ENCODE measurements at regions not wholly inside any gene's neighbourhood (a gene's known extent, or its start where the extent isn't known, plus 50 kb on each side); places are given as distances from the start of the nearest gene placed in this dataset.
"Not testable (repeated sequence)": the region's sequence is repeated elsewhere in the genome, so short reads cannot be mapped to it uniquely, and the experiment has no call there.

DNA sequence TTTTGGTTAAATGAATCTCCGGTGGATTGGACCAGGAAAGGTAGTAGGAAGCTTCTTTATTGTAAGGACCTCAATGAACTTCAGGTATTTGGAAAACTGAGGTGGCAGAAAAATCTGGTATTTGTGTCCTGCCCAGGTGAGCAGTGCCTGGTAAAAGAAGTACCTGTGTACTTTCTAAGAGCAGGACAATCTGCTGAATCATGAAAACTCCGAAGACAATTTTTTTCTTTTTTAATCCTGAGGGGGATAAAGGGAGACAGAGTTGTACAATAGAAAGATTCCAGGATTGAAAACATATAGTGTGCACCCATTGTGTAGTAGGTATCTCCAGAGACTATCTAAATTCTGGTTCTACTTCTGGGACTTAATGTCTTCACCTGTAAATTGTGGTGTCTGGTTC, 191.8 kb upstream of the SPOPL start:
- no peak for DNase-seq (ENCODE audit: extremely low spot score)
- ChIA-PET POLR2A (no interaction called here), CTCF (no interaction called here)
- TF ChIP-seq BHLHE40 (IDR thresholded peaks at IDR 0.05; ENCODE audit: borderline replicate concordance) (no peak), FOXK2 (IDR thresholded peaks at IDR 0.05) (no peak), NFRKB (IDR thresholded peaks at IDR 0.05) (no peak), TARDBP (IDR thresholded peaks at IDR 0.05) (no peak), HDGF (IDR thresholded peaks at IDR 0.05; ENCODE audit: borderline replicate concordance) (no peak), ELF4 (IDR thresholded peaks at IDR 0.05) (no peak), L3MBTL2 (conservative IDR thresholded peaks at IDR 0.05) (no peak), SUZ12 (IDR thresholded peaks at IDR 0.05) (no peak)

DNA sequence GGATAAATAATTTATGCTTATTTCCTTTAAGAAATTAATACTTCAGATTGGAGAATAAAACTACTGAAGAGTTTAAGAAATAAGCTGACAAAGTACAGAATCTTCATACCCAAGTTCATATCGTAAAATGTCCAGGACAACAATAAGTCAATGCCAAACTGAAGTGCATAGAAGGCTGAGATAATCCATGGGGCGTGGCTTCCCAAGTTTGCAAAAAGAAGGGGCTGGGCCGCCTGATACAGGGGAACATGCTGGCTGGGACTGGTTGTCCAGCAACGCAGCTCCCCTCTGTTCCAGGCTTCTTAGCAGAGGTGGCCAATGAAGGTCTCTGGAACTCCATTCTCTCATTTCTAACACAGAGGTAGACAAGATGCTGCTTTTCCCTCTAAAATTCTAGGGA, 189.5 kb upstream of the SPOPL start:
- no peak for TF ChIP-seq TARDBP (IDR thresholded peaks at IDR 0.05)
- TF ChIP-seq BHLHE40 (IDR thresholded peaks at IDR 0.05; ENCODE audit: borderline replicate concordance): no peak
- no peak for TF ChIP-seq ELF4 (IDR thresholded peaks at IDR 0.05)
- DNase-seq (ENCODE audit: extremely low spot score): no peak
- ChIA-PET POLR2A (no interaction called here), CTCF (no interaction called here)

DNA sequence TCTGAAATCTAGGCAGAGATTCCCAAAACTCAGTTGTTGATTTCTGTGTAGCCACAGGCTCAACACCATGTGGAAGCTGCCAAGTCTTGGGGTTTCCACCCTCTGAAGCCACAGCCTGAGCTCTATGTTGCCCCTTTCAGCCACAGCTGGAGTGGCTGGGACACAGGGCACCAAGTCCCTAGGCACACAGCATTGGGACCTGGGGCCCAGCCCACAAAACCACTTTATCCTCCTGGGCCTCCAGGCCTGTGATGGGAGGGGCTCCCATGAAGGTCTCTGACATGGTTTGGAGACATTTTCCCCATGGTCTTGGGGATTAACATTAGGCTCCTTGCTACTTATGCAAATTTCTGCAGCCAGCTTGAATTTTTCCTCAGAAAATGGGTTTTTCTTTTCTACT, 186.0 kb upstream of the SPOPL start:
- POLR2A ChIA-PET; CTCF ChIA-PET; DNase-seq (ENCODE audit: extremely low spot score): not testable (repeated sequence)

DNA sequence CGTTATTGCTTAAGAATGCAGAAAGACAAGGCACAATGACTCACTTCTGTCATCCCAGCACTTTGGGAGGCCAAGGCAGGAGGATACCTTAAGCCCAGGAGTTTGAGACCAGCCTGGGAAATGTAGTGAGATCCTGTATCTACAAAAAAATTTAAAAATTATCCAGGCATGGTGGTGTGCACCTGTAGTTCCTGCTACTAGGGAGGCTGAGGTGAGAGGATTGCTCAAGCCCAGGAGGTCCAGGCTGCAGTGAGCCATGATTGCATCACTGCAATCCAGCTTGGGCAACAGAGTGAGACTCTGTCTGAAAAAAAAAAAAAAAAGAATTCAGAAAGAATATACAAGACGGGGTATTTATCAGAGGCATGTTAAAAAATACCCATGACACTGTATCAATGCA, 182.0 kb upstream of the SPOPL start:
- ChIA-PET CTCF (no interaction called here), POLR2A (no interaction called here)
- DNase-seq (ENCODE audit: extremely low spot score): no peak
- TF ChIP-seq ELF4 (IDR thresholded peaks at IDR 0.05) (no peak), FOXK2 (IDR thresholded peaks at IDR 0.05) (no peak), SUZ12 (IDR thresholded peaks at IDR 0.05) (no peak), TARDBP (IDR thresholded peaks at IDR 0.05) (no peak), SP1 (IDR thresholded peaks at IDR 0.05) (no peak), BHLHE40 (IDR thresholded peaks at IDR 0.05; ENCODE audit: borderline replicate concordance) (no peak), NFRKB (IDR thresholded peaks at IDR 0.05) (no peak), CTBP1 (IDR thresholded peaks at IDR 0.05; ENCODE audit: borderline replicate concordance) (no peak), L3MBTL2 (conservative IDR thresholded peaks at IDR 0.05) (no peak), LEF1 (IDR thresholded peaks at IDR 0.05; ENCODE audit: borderline replicate concordance) (no peak), FOXM1 (IDR thresholded peaks at IDR 0.05; ENCODE audit: borderline replicate concordance) (no peak), FOXA1 (IDR thresholded peaks at IDR 0.05) (no peak), ARNT (IDR thresholded peaks at IDR 0.05) (no peak), ZNF384 (IDR thresholded peaks at IDR 0.05) (no peak)
- TF ChIP-seq, protein P1, sequence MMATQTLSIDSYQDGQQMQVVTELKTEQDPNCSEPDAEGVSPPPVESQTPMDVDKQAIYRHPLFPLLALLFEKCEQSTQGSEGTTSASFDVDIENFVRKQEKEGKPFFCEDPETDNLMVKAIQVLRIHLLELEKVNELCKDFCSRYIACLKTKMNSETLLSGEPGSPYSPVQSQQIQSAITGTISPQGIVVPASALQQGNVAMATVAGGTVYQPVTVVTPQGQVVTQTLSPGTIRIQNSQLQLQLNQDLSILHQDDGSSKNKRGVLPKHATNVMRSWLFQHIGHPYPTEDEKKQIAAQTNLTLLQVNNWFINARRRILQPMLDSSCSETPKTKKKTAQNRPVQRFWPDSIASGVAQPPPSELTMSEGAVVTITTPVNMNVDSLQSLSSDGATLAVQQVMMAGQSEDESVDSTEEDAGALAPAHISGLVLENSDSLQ (IDR thresholded peaks at IDR 0.05): no peak

DNA sequence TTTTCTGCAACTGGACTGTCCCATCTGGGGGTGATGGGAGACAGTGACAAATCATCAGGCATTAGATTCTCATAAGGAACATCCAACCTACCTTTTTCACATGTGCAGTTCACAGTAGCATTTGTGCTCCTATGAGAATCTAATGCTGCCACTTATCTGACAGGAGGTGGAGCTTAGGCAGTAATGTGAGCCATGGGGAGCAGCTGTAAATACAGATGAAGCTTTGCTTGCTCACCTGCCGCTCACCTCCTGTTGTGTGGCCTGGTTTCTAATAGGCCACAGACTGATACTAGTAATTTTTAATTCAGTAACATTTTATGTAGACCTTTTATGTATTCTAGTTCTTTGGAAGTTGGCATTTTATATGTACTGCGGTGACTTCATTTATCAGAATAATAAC, 180.1 kb upstream of the SPOPL start:
- TF ChIP-seq FOXK2 (IDR thresholded peaks at IDR 0.05) (no peak), NFRKB (IDR thresholded peaks at IDR 0.05) (no peak), L3MBTL2 (conservative IDR thresholded peaks at IDR 0.05) (no peak), ARNT (IDR thresholded peaks at IDR 0.05) (no peak), LEF1 (IDR thresholded peaks at IDR 0.05; ENCODE audit: borderline replicate concordance) (no peak), TARDBP (IDR thresholded peaks at IDR 0.05) (no peak), SP1 (IDR thresholded peaks at IDR 0.05) (no peak), BHLHE40 (IDR thresholded peaks at IDR 0.05; ENCODE audit: borderline replicate concordance) (no peak), ZNF384 (IDR thresholded peaks at IDR 0.05) (no peak), ELF4 (IDR thresholded peaks at IDR 0.05) (no peak), FOXM1 (IDR thresholded peaks at IDR 0.05; ENCODE audit: borderline replicate concordance) (no peak), HDGF (IDR thresholded peaks at IDR 0.05; ENCODE audit: borderline replicate concordance) (no peak), SUZ12 (IDR thresholded peaks at IDR 0.05) (no peak), CTBP1 (IDR thresholded peaks at IDR 0.05; ENCODE audit: borderline replicate concordance) (no peak), FOXA1 (IDR thresholded peaks at IDR 0.05) (no peak)
- TF ChIP-seq, protein P1 (IDR thresholded peaks at IDR 0.05): no peak
- no peak for DNase-seq (ENCODE audit: extremely low spot score)
- ChIA-PET CTCF (no interaction called here), POLR2A (no interaction called here)

DNA sequence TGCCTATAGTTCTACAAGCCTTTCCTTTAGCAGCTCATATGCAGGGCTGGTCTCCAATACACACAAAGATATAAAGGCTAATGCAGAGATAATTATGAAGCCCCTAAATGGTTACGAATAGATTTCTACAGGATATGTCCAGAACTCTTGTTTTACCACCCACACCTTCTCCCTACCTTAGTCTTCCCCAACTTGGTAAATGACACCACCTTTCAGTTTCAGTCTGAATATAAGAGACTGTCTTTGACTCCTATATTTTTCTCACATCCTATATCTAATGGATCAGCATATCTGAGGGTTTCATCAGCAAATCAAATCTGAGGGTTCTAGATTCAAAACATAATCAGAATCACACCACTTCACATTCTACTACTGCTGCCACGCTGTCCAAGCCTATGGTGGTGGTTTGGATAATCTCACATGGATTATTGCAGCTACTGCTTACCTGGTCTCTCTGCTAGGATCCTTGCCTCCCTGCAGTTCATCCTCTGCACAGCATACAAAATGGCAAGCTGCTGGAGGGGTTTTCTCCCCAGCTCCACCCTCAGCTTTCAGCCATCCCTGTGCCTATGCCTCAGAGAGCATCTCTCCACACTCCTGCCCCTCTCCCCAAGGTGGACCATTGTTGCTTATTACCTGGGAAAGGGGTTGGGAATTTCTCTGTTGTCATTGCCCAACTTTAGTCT, 178.0 kb upstream of the SPOPL start:
- POLR2A ChIA-PET: no interaction called here
- DNase-seq (ENCODE audit: extremely low spot score): no peak
- CTCF ChIA-PET: no interaction called here
- TF ChIP-seq ZNF384 (IDR thresholded peaks at IDR 0.05) (no peak), FOXM1 (IDR thresholded peaks at IDR 0.05; ENCODE audit: borderline replicate concordance) (no peak), LEF1 (IDR thresholded peaks at IDR 0.05; ENCODE audit: borderline replicate concordance) (no peak)

DNA sequence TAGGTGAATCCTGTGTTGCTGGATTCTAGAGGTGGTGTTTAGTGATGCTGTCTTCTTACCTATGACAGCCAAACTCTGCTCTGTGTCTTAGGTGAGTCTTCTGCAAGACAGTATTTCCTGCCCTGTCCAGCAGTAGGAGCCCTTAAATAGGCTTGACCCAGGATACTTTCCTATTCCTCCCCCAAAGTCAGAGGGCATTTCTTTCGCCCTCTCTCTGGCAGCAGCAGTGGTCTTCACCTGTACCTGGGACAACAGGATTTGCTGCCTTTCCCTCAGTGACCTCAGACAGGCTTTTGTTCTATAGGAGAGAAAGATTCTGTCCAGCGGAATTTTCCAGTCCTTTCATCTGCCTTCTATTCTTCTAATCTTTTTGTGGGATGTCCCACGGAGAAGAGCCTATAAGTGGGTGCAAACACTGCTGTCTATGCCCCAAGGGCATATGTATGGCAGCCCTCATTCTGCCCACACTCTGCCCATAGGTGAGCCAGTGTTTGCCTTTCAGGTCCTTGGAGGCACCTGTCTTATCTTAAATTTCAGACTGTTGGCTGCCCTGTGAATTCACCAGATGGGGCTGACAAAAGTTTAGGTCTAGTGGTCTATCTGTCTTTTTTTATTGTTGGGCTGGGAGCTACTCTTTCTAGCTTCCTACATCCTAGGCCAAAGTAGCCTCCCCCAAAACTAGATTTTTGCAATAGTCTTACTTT, 177.3 kb upstream of the SPOPL start:
- TF ChIP-seq, protein P1 (IDR thresholded peaks at IDR 0.05): no peak
- no peak for TF ChIP-seq SP1 (IDR thresholded peaks at IDR 0.05)
- TF ChIP-seq FOXM1 (IDR thresholded peaks at IDR 0.05; ENCODE audit: borderline replicate concordance): no peak
- TF ChIP-seq ARNT (IDR thresholded peaks at IDR 0.05): no peak
- TF ChIP-seq ELF4 (IDR thresholded peaks at IDR 0.05): no peak
- no peak for TF ChIP-seq L3MBTL2 (conservative IDR thresholded peaks at IDR 0.05)
- TF ChIP-seq NFRKB (IDR thresholded peaks at IDR 0.05): no peak
- TF ChIP-seq SUZ12 (IDR thresholded peaks at IDR 0.05): no peak
- no peak for TF ChIP-seq FOXA1 (IDR thresholded peaks at IDR 0.05)
- TF ChIP-seq BHLHE40 (IDR thresholded peaks at IDR 0.05; ENCODE audit: borderline replicate concordance): no peak
- no peak for TF ChIP-seq CTBP1 (IDR thresholded peaks at IDR 0.05; ENCODE audit: borderline replicate concordance)
- TF ChIP-seq LEF1 (IDR thresholded peaks at IDR 0.05; ENCODE audit: borderline replicate concordance): no peak
- no peak for TF ChIP-seq ZNF384 (IDR thresholded peaks at IDR 0.05)
- no peak for TF ChIP-seq TARDBP (IDR thresholded peaks at IDR 0.05)
- TF ChIP-seq FOXK2 (IDR thresholded peaks at IDR 0.05): no peak
- CTCF ChIA-PET: no interaction called here
- no peak for DNase-seq (ENCODE audit: extremely low spot score)
- POLR2A ChIA-PET: no interaction called here
